GM18498 (cell line): ENCODE measurements at regions not wholly inside any gene's neighbourhood (a gene's known extent, or its start where the extent isn't known, plus 50 kb on each side); places are given as distances from the start of the nearest gene placed in this dataset.

Experiments used
- ATAC-seq: cut with Tn5 transposase; IDR thresholded peaks from one replicate; pipeline ENCODE4 v1.9.1; 2021; ENCODE audit warnings: mild to moderate bottlenecking, moderate library complexity; ENCODE audit not compliant: unreplicated experiment

DNA sequence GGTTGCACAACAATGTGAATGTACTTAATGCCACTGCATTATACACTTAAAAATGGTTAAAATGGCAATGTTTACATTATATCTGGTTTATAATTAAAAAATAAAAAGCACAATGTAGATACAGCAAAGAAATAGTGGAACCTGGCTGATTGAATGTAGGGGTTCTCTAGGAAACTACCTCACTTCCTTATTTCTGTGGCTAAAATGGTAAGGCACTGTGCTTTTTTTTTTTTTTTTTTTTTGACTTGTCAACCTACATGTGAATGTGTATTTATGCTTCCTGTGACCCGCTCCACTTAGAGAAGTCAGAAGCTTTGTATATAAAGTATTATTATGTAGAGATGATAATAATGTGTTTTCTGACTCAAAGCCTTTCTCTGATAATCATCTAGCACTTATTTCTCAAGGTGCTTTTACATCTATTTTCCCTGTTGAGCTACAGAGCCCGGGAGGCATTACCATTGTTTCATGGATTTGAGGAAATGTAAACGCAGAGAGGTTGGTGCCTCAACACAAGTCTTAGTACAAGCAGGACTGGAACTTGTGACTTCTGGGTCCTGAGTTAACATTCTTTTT lies 55.0 kb downstream of the SOX4 start:
- peak; percentile 63 for ATAC-seq

- no peak for ATAC-seq
These were observed 59.8 kb downstream of the SOX4 start for GRCh38 chr6:21653323-21653722.

DNA sequence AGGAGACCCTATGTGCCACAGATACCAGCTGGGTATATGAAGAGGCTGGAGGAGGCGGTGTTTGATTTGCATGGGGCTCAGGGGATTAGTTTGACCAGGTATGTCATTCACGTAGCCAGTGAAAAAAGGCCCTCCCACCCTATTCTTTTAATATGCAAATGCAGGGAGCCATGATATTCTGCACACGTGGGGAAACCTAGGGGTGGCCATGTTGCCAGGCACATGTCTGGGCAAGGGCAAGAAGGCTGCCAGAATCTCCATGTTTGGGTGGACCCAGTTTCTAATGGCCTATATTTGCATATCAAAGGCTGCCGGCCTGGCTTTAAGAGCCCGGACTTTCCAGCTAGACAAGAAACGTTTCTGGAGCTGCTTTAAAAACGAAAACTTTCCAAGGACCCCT lies 60.4 kb downstream of the SOX4 start:
- ATAC-seq: no peak

GRCh38 chr6:21654361-21654760 lies 60.8 kb downstream of the SOX4 start:
- no peak for ATAC-seq

DNA sequence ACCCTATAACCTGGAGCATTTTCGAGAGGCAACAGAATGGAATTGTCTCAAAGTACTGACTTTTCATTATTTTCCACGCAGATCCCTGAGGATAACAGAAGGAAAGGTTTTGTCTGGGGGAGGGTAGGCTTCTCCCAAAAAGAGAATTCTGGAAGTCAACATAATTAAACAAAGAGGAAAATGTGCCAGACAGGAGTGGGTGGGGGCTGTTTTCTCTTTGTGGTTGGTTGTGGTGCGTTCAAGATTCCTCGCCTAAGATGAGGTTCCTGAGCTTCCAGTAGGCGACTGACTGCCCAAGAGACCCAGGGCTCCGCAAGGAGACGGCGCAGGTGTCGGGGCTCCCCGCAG lies 70.4 kb downstream of the SOX4 start:
- ATAC-seq: no peak

DNA sequence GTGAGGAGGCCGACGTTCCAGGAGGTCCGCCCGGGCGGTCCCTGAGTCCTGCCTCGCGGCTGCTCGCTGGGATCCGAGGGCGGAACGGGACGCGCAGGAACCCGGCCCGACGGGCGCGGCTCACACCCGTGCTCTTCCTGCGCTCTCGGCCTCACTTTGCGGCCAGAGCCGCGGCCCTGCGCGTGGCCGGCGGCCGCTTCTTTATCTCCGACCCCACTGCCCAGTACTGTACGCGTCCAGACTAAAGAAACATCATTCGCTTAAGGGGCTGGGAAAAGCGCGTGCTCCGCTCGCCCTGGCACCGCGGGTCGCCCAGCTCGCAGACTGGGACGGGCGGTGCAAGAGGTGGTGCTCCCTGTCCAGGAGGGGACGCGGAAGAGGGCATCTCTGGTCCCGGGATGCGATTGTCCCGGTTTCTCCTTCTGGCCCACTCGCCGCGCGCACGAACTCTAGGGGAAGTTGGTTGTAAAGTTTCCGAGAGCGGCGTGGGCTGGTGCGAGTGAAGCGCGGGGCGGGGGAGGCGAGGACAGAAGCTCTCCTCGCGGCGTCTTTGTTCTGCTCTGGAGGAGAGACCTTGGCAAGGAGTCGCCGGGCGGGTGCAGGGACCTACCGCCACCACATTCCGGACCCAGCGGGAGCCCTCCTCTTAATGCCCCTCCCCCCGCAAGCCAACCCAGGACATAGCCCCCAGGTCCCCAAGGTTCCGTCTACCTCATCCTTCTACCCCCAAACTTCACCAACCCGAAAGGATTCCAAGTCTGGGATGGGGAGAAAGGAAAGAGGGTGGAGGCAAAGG lies 71.0 kb downstream of the SOX4 start:
- no peak for ATAC-seq

GRCh38 chr6:21665110-21665391 lies 71.5 kb downstream of the SOX4 start:
- no peak for ATAC-seq

GRCh38 chr6:21665392-21666200 lies 72.0 kb downstream of the SOX4 start:
- ATAC-seq: no peak

DNA sequence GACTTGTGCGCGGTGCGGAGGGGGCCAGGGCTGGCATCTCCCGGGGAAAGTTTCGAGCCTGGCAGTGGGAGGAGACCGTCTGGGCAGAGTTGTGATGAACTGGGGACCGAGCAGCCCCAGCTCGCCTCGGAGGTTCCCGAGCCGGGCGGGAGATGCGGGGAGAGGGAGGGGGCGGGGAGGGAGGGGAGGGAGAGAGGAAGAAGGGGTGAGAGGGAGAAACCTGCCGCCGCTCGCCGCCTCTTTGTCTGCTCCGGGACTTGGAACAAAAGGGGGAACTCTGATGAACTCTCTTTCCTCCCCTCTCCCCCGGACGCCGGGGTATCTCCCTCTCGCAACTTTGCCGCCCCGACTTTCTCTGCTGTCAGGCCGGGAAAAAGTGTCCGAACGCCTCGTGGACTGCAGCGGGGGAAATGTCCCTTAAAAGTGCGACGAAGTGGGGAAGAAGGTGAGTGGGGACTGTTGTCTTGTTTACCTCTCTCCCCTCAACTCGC lies 72.7 kb downstream of the SOX4 start:
- no peak for ATAC-seq

- no peak for ATAC-seq
These were observed 73.5 kb downstream of the SOX4 start for GRCh38 chr6:21666853-21667681.

DNA sequence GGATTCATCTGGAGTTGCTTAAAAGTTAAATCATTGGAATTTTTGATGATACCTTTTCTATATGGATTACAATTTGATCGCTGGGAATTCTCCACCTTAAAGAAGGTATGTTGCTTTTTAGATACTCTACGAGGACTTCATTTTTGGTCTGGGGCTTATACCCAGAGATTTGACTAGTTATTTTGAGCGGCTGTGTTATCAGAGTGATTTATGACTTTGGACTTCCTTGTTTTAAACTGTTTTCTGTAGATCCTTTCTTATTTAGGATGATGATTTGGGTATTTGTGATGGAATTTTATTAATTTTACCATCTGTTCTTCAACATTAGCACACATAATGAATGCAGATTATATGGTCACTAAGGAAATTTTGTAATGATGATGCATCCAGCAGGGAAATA lies 75.2 kb downstream of the SOX4 start:
- no peak for ATAC-seq

- no peak for ATAC-seq
These were observed 83.2 kb downstream of the SOX4 start for GRCh38 chr6:21676769-21677168.

DNA sequence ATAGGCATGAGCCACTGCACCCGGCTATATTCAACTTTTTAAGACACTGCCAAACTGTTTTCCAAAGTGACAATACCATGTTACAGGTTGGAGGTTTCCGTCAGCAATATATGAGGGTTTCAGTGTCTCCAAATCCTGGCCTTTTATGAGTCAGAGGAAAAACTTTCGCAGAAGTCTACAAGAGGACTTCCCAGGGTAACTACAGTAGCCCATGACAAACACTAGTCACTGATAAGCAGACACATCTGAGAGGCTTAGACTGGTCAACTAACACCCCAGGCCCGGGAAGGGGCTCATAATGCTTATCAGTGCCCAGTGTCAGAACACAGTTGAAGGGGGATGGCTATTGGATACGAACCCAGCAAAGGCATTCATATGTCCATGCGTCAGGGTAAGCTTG lies 85.4 kb downstream of the SOX4 start:
- no peak for ATAC-seq

GRCh38 chr6:21679761-21680265 lies 86.3 kb downstream of the SOX4 start:
- ATAC-seq: no peak

DNA sequence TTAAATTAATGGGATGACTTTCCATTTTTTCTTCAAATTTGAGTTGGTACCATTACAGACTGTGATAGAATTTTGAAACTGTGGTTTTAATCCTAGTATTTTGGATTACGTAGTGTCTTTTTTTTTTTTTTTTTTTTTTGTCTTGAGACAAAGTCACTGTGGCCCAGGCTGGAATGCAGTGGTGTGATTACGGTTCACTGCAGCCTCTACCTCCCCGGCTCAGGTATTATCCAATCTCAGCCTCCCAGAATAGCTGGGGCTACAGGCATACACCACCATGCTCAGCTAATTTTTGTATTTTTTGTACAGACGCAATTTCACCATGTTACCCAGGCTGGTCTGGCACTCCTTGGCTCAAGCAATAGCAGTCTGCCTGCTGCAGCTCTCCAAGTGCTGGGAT lies 87.1 kb downstream of the SOX4 start:
- no peak for ATAC-seq

DNA sequence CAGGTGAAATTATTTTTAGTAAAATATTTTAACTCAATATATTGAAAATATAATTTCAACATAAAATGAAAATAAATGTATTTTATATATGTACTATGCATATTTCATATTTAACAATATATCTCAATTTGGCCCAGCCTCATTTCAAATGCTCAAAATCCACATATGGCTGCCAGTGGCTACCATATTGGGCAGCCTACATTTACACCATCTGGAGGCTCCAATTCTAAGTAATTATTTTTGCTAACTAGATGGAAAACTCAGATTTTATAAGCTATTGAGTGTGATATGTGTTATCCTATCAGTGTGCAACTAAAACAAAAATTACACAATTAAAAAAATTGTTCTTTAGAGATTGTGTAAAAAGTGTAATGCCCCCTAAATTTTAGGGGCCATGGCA lies 96.9 kb downstream of the SOX4 start:
- no peak for ATAC-seq

DNA sequence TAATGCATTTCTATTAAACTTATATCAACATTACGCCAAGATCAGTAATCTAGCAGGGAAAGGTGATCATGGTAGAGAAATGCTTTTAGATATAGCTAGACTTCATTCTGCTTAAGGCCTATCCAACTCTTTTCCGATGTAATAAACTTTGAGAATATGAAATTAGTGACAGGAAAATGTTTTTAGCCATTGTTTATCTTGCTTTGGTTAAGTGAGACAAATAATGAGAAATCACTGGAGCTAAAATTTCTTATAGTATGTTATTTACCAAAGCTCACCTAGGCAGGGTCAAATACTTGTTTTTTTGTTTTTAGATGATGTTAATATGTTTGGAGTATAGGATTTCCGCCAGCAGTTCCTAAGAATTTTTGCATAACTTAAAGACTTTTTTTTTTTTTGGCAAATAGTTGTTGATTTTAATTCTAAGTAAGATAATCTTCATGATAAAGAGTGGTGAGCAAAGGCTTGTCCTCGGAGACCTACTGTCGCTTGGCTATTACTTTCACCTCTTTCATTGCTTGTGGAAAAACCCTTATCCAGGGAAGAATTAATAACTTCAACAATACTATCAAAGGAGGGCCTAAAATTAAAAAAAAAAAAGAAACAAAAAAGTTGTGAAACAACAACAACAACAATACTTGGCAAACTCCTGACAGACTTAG lies 98.3 kb downstream of the SOX4 start:
- ATAC-seq: no peak

GRCh38 chr6:21692721-21693120 lies 99.2 kb downstream of the SOX4 start:
- ATAC-seq: no peak

GRCh38 chr6:21694168-21694567 lies 100.6 kb downstream of the SOX4 start:
- ATAC-seq: no peak

GRCh38 chr6:21707524-21708319 lies 114.2 kb downstream of the SOX4 start:
- ATAC-seq: no peak
